GM10266 (cell line): ENCODE measurements at regions not wholly inside any gene's neighbourhood (a gene's known extent, or its start where the extent isn't known, plus 50 kb on each side); places are given as distances from the start of the nearest gene placed in this dataset.
"Not testable (repeated sequence)": the region's sequence is repeated elsewhere in the genome, so short reads cannot be mapped to it uniquely, and the experiment has no call there.

Source experiments
- DNase-seq: peaks from one replicate; pipeline ENCODE4 v3.0.0; 2012; ENCODE audit errors: extremely low spot score
- CTCF ChIP-seq: IDR thresholded peaks from 2 replicates; pipeline ENCODE4 v1.5.1; 2012; ENCODE audit warnings: mild to moderate bottlenecking, low read depth; ENCODE audit not compliant: control insufficient read depth, insufficient read depth; ENCODE audit errors: missing control alignments

- DNase-seq, result no peak
- no peak for TF ChIP-seq CTCF
Observed at GRCh38 chrY:20891440-20892160, 135.7 kb downstream of the RPS4Y2 start.

DNA sequence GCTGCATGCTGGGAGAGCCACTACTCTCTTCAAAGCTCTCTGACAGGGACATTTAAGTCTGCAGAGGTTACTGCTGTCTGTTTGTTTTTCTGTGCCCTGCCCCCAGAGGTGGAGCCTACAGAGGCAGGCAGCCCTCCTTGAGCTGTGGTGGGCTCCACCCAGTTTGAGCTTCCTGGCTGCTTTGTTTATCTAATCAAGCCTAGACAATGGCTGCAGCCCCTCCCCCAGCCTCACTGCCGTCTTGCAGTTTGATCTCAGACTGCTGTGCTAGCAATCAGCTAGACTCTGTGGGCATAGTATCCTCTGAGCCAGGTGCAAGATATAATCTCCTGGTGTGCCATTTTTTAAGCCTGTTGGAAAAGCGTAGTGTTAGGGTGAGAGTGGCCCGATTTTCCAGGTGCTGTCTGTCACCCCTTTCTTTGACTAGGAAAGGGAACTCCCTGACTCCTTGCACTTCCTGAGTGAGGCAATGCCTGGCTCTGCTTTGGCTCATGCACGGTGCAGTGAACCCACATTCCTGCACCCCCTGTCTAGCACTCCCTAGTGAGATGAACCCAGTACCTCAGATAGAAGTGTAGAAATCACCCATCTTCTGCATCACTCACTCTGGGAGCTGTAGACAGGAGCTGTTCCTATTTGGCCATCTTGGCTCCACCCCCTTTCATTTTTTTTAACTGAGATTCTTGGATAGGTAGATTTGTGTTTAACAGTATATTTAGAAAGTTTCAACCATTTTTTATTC lies 169.6 kb downstream of the RPS4Y2 start:
- not testable (repeated sequence) for DNase-seq

GRCh38 chrY:20929691-20930342 lies 173.9 kb downstream of the RPS4Y2 start:
- TF ChIP-seq CTCF, result no peak
- no peak for DNase-seq

- not testable (repeated sequence) for DNase-seq
Observed at GRCh38 chrY:20936709-20937251, 180.9 kb downstream of the RPS4Y2 start.

- DNase-seq, result no peak
- no peak for TF ChIP-seq CTCF
Observed at GRCh38 chrY:20961512-20961911, 205.6 kb downstream of the RPS4Y2 start.

- no peak for DNase-seq
- no peak for TF ChIP-seq CTCF
Observed at GRCh38 chrY:20967828-20968227, 211.9 kb downstream of the RPS4Y2 start.

DNA sequence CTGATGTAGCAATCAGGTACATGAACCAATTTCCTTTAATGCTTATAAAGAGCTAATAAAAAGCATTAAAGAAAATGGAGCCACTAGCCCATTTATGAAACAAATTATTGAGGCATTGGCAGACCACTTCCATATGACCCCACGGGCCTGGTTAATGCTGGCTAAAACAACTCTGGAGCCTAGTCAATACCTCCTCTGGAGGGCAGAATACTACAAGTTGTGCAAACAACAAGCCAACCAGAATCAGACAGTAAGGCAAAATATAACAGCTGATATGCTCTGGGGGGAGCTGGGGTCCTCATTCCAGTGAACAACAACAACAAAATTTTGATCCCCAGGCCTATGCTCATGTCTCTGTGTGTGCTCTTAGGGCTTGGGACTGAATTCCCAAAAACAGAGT lies 212.3 kb downstream of the RPS4Y2 start:
- TF ChIP-seq CTCF, result no peak

GRCh38 chrY:20971371-20971770 lies 215.5 kb downstream of the RPS4Y2 start:
- DNase-seq, result no peak
- TF ChIP-seq CTCF, result no peak

More for the DNA sequence above, 212.3 kb downstream of the RPS4Y2 start:
- DNase-seq, result no peak
